HCT116 (cell line): ENCODE measurements at regions not wholly inside any gene's neighbourhood (a gene's known extent, or its start where the extent isn't known, plus 50 kb on each side); places are given as distances from the start of the nearest gene placed in this dataset.

ENCODE experiments used
- ATAC-seq: fragments of 200-7000 bp; cut with Tn5 transposase; 2 replicates; pipeline ENCODE4 v1.9.1; 2020; ENCODE audit warnings: mild to moderate bottlenecking, moderate library complexity
- BruUV-seq: library from RNA; stranded (reverse); fragments of 400-500 nt; replicated peaks from 2 replicates; lab custom pipeline; 2021; lab: Mats Ljungman, UMichigan
- CTCF ChIA-PET: fragments of 300-600 bp; sonication (Branson Sonifier 250); formaldehyde crosslinking; loops from one replicate; lab custom pipeline; 2021; ENCODE audit warnings: antibody characterized with exemption; lab: Charles Lee
- POLR2A ChIA-PET: fragments of 300-600, 350-600 bp; sonication (Branson Sonifier 250); formaldehyde crosslinking; loops from one replicate; lab custom pipeline; 2021; ENCODE audit warnings: antibody characterized with exemption; lab: Charles Lee
- RAD21 ChIA-PET, 2 experiments: fragments of 300-600 bp; sonication (Branson Sonifier 250); formaldehyde crosslinking; loops; one replicate each; lab custom pipeline; 2023; ENCODE audit warnings: low total read pairs in 2 of 2; ENCODE audit not compliant: uncharacterized antibody in 2 of 2, unreplicated experiment in 2 of 2, low non-redundant PET in 1 of 2; lab: Charles Lee
- DNase-seq: peaks from one replicate; pipeline ENCODE4 v3.0.0-alpha.2; 2010; ENCODE audit warnings: low read depth, low spot score
- H2AFZ ChIP-seq: fragments of 200-600 bp; shearing (Covaris generic), sonication (generic); 2 replicates; pipeline ENCODE4 v1.6.1; 2017; ENCODE audit warnings: low read depth, mixed run types, mixed read lengths, antibody characterized with exemption, low read length; ENCODE audit not compliant: poor library complexity, severe bottlenecking
- H3K27ac ChIP-seq: 2 replicates; pipeline ENCODE4 v1.5.1; 2012; ENCODE audit warnings: low read depth, low read length
- H3K27me3 ChIP-seq: fragments of 200-600 bp; sonication (generic); 2 replicates; pipeline ENCODE4 v1.6.1; 2016; ENCODE audit warnings: mixed run types, low read length, mixed read lengths; ENCODE audit not compliant: insufficient read depth
- H3K36me3 ChIP-seq, 2 experiments: fragments of 200-500 bp in 1 of 2; fragments of 200-600 bp in 1 of 2; sonication (Bioruptor generic) in 1 of 2; sonication (generic) in 1 of 2; 2 replicates each; pipeline versions ENCODE4 v1.5.1 to v1.6.1; 2014 to 2016; ENCODE audit warnings: low read length in 2 of 2, inconsistent platforms in 1 of 2, mixed read lengths in 1 of 2, mixed run types in 1 of 2; ENCODE audit not compliant: insufficient read depth in 2 of 2, control insufficient read depth in 1 of 2
- H3K4me1 ChIP-seq, 2 experiments: fragments of 200-600 bp in 1 of 2; sonication (generic) in 1 of 2; 2 replicates each; pipeline versions ENCODE4 v1.5.1 to v1.6.1; 2012 to 2017; ENCODE audit warnings: low read length in 2 of 2, inconsistent platforms in 1 of 2, mild to moderate bottlenecking in 1 of 2, mixed read lengths in 1 of 2, mixed run types in 1 of 2, moderate library complexity in 1 of 2; ENCODE audit not compliant: insufficient read depth in 2 of 2, control insufficient read depth in 1 of 2
- H3K4me2 ChIP-seq: fragments of 200-600 bp; sonication (generic); 2 replicates; pipeline ENCODE4 v1.6.1; 2017; ENCODE audit warnings: mixed run types, low read length, mixed read lengths
- H3K4me3 ChIP-seq, 2 experiments: fragments of 200-600 bp in 1 of 2; sonication (generic) in 1 of 2; replicated peaks in 1 of 2; 2 replicates each; pipeline ENCODE4 v1.5.1; 2011 to 2016; ENCODE audit warnings: low read length in 2 of 2, control low read depth in 1 of 2, low read depth in 1 of 2, mild to moderate bottlenecking in 1 of 2, mixed read lengths in 1 of 2, mixed run types in 1 of 2
- H3K79me2 ChIP-seq: fragments of 200-600 bp; sonication (generic); 2 replicates; pipeline ENCODE4 v1.6.1; 2017; ENCODE audit warnings: mild to moderate bottlenecking, mixed run types, low read length, moderate library complexity, mixed read lengths; ENCODE audit not compliant: insufficient read depth
- H3K9ac ChIP-seq: fragments of 200-600 bp; sonication (generic); 2 replicates; pipeline ENCODE4 v1.6.1; 2016; ENCODE audit warnings: low read length, mixed read lengths
- H3K9me2 ChIP-seq: fragments of 200-600 bp; sonication (generic), shearing (Covaris generic); 2 replicates; pipeline ENCODE4 v1.6.1; 2017; ENCODE audit warnings: mixed run types, mild to moderate bottlenecking, moderate library complexity; ENCODE audit not compliant: insufficient read depth
- H3K9me3 ChIP-seq, 2 experiments: fragments of 200-500 bp in 1 of 2; fragments of 200-600 bp in 1 of 2; sonication (Bioruptor generic) in 1 of 2; sonication (generic) in 1 of 2; 2 replicates each; pipeline ENCODE4 v1.6.1; 2014 to 2017; ENCODE audit warnings: low read length in 2 of 2, mixed read lengths in 2 of 2, inconsistent platforms in 1 of 2, low read depth in 1 of 2, mild to moderate bottlenecking in 1 of 2, mixed run types in 1 of 2, moderate library complexity in 1 of 2; ENCODE audit not compliant: control insufficient read depth in 1 of 2, insufficient read depth in 1 of 2
- H4K20me1 ChIP-seq: fragments of 200-600 bp; sonication (generic), shearing (Covaris generic); 2 replicates; pipeline ENCODE4 v1.6.1; 2017; ENCODE audit warnings: mixed run types, mild to moderate bottlenecking, moderate library complexity; ENCODE audit not compliant: insufficient read depth
- CBX3 ChIP-seq: IDR thresholded peaks from 2 replicates; pipeline ENCODE4 v1.6.1; 2012; ENCODE audit warnings: low read depth
- EZH2 ChIP-seq: fragments of 200-600 bp; sonication (generic); IDR thresholded peaks from 2 replicates; pipeline ENCODE4 v1.6.1; 2017; ENCODE audit warnings: antibody characterized with exemption, mixed run types
- FOSL1 ChIP-seq: IDR thresholded peaks from 2 replicates; pipeline ENCODE4 v1.6.1; 2012; ENCODE audit warnings: low read depth
- SIN3A ChIP-seq: IDR thresholded peaks from 2 replicates; pipeline ENCODE4 v1.6.1; 2012; ENCODE audit warnings: low read depth
- YY1 ChIP-seq: IDR thresholded peaks from 2 replicates; pipeline ENCODE4 v1.6.1; 2011; ENCODE audit warnings: low read length, low read depth, moderate library complexity, mild to moderate bottlenecking; ENCODE audit not compliant: insufficient replicate concordance; ENCODE audit errors: extremely low read depth
- ZBTB33 ChIP-seq: IDR thresholded peaks from 2 replicates; pipeline ENCODE4 v1.6.1; 2011; ENCODE audit warnings: mild to moderate bottlenecking, low read length, moderate library complexity; ENCODE audit not compliant: insufficient replicate concordance; ENCODE audit errors: extremely low read depth
- intact Hi-C: fragments of 100-400 bp; cut with micrococcal nuclease; formaldehyde crosslinking; loops from 2 replicates; pipeline ENCODE4 v1.10.0; 2022

GRCh38 chr9:88791105-88791805 is 200.0 kb upstream of the S1PR3 start:
- no peaks in the 10 kb centered on the region for H3K27me3 ChIP-seq
- no peak overlapping the region for H3K4me3 ChIP-seq
- ChIA-PET POLR2A (no interaction called here), CTCF (no interaction called here), RAD21 (no interaction called here)
- no peaks in the 10 kb centered on the region for H3K4me1 ChIP-seq
- no peaks in the 10 kb centered on the region for H3K79me2 ChIP-seq
- no peaks in the 10 kb centered on the region for H3K9me3 ChIP-seq
- H3K4me2 ChIP-seq, result no peak overlapping the region
- BruUV-seq, result no TSS peak
- H2AFZ ChIP-seq, result no peak overlapping the region
- no peak for DNase-seq
- no peak overlapping the region for H3K9ac ChIP-seq
- H3K9me2 ChIP-seq, result no peaks in the 10 kb centered on the region
- intact Hi-C loops, result loop anchor here (10.0 kb wide), 1 partner anchor 1114 kb away; no protein-coding TSS in a partner anchor
- no peaks in the 10 kb centered on the region for H4K20me1 ChIP-seq
- no peak for ATAC-seq
- H3K27ac ChIP-seq, result no peak overlapping the region
- H3K36me3 ChIP-seq, result no peaks in the 10 kb centered on the region
- TF ChIP-seq YY1, result no peak
- no peak for TF ChIP-seq ZBTB33

- ChIA-PET CTCF (no interaction called here), RAD21 (no interaction called here), POLR2A (no interaction called here)
- Histone ChIP-seq H3K36me3 (no peaks in the 10 kb centered on the region), H3K9ac (no peak overlapping the region), H3K9me3 (no peaks in the 10 kb centered on the region), H3K4me3 (no peak overlapping the region), H2AFZ (no peak overlapping the region), H3K9me2 (no peaks in the 10 kb centered on the region), H3K79me2 (no peaks in the 10 kb centered on the region), H3K4me2 (no peak overlapping the region), H4K20me1 (no peaks in the 10 kb centered on the region), H3K4me1 (no peaks in the 10 kb centered on the region), H3K27me3 (no peaks in the 10 kb centered on the region)
- ATAC-seq, result no peak
- BruUV-seq, result no TSS peak
- DNase-seq, result no peak
- intact Hi-C loops, result loop anchor here (10.0 kb wide), 1 partner anchor 1112 kb away; no protein-coding TSS in a partner anchor
- TF ChIP-seq SIN3A (no peak), EZH2 (no peak), FOSL1 (no peak), CBX3 (no peak)
- TF ChIP-seq, all 23 proteins: peak for 0
- no peak overlapping the region for H3K27ac ChIP-seq
Observed at GRCh38 chr9:88792502-88792901, 198.8 kb upstream of the S1PR3 start.
